ENCODE measurements at regions not wholly inside any gene's neighbourhood (a gene's known extent, or its start where the extent isn't known, plus 50 kb on each side); places are given as distances from the start of the nearest gene placed in this dataset.

DNA sequence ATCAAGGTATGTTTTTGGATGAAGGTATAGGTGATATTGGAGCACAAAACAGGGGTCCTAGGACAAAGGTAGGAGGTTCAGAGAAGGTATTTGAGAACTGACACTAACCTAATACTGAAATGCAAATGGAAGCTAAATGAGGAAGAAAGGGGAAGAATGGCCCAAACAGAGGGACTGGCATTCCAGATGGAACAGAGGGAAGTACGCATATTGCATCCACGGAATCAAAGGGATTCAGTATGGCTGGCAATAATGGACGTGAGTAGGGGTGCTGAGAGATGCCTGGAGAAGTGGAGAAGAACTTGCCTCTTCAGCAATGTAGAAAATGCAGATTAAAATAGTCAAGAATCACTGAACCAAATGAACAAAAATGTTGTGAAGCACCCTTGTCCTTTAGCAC lies 283.5 kb upstream of the DACH1 start:
- Histone ChIP-seq H3K27ac (ENCODE audit: low read depth in 2 of 2, low read length in 1 of 2) (peak overlapping the region in 1 of 2 experiments; percentile 69; a peak in 1 of 4 replicates), H3K79me2 (ENCODE audit: insufficient read depth) (no peaks in the 10 kb centered on the region), H3F3A (replicated peaks; ENCODE audit: insufficient read depth) (peaks cover 4% of the 10 kb centered on the region), H3K4me3 (ENCODE audit: low read depth in 2 of 2, low read length in 1 of 2) (no peak overlapping the region), H3K9me3 (no peaks in the 10 kb centered on the region), H4K20me1 (ENCODE audit: insufficient read depth) (no peaks in the 10 kb centered on the region), H3K4me2 (no peak overlapping the region), H3K36me3 (replicated peaks in 1 of 2; ENCODE audit: control insufficient read depth in 1 of 2, insufficient read depth in 2 of 2, low read length in 1 of 2) (no peaks in the 10 kb centered on the region), H3K27me3 (ENCODE audit: insufficient read depth) (no peaks in the 10 kb centered on the region), H3K4me1 (ENCODE audit: control insufficient read depth in 1 of 2, insufficient read depth in 2 of 2, low read depth in 1 of 2, low read length in 1 of 2) (peaks cover 0 to 8% of the 10 kb centered on the region in 2 experiments; a peak in 2 of 4 replicates), H3K9me2 (no peaks in the 10 kb centered on the region), H3K9ac (no peak overlapping the region), H2AFZ (ENCODE audit: low read depth) (no peak overlapping the region)
- no peak for TF ChIP-seq GATA2 (CRISPR knock-in tag; IDR thresholded peaks at IDR 0.05)
- no peak for TF ChIP-seq POLR2AphosphoS5 (IDR thresholded peaks at IDR 0.05; ENCODE audit: low read depth, low read length)
- no peak for TF ChIP-seq SIN3A (IDR thresholded peaks at IDR 0.05; ENCODE audit: borderline replicate concordance, low read depth, low read length)
- no peak for TF ChIP-seq FOSL2 (IDR thresholded peaks at IDR 0.05; ENCODE audit: borderline replicate concordance, low read depth)
- no peak for TF ChIP-seq SMC3 (IDR thresholded peaks at IDR 0.05; ENCODE audit: low read depth, low read length)
- TF ChIP-seq MEF2A (IDR thresholded peaks at IDR 0.05; ENCODE audit: borderline replicate concordance, low read depth): no peak
- no peak for TF ChIP-seq ZBTB33 (IDR thresholded peaks at IDR 0.05; ENCODE audit: borderline replicate concordance, low read depth)
- no peak for DNase-seq
- WGBS (ENCODE audit: low lambda C conversion rate): 84% methylated on average over 3 of the region's 3 CpGs
- POLR2A ChIA-PET: no interaction called here
- CTCF ChIA-PET: interaction anchor here (1.3 to 1.6 kb wide), 2 partner anchors 17 to 31 kb away, joined by 3 read pairs; no protein-coding TSS in a partner anchor

DNA sequence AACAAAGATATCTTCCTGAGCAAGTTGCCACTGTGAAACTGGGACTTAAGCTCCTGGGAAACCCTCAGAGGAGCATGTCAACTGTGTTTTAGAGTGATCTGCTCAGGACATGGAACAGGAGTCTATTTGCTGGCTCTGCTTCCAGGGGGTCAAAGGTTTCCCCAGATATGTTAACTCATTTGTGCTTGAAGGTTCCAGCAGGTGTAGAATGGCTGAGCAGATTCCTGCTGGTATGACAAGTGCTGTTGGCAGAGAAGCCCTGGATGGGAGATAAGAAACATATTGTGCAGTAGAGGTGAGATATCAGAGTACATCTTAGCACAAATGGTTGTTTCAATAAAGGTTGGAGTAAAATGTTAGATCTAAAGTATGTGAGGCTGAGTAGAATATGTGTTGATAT lies 282.7 kb upstream of the DACH1 start:
- Histone ChIP-seq H3K4me2 (no peak overlapping the region), H3K9me3 (no peaks in the 10 kb centered on the region), H3F3A (replicated peaks; ENCODE audit: insufficient read depth) (peaks cover 11% of the 10 kb centered on the region), H3K9ac (no peak overlapping the region), H3K4me1 (ENCODE audit: control insufficient read depth in 1 of 2, insufficient read depth in 2 of 2, low read depth in 1 of 2, low read length in 1 of 2) (peaks cover 0 to 9% of the 10 kb centered on the region in 2 experiments; a peak in 2 of 4 replicates), H3K27ac (ENCODE audit: low read depth in 2 of 2, low read length in 1 of 2) (no peak overlapping the region), H3K36me3 (replicated peaks in 1 of 2; ENCODE audit: control insufficient read depth in 1 of 2, insufficient read depth in 2 of 2, low read length in 1 of 2) (no peaks in the 10 kb centered on the region), H2AFZ (ENCODE audit: low read depth) (no peak overlapping the region), H3K4me3 (ENCODE audit: low read depth in 2 of 2, low read length in 1 of 2) (no peak overlapping the region), H4K20me1 (ENCODE audit: insufficient read depth) (no peaks in the 10 kb centered on the region), H3K9me2 (no peaks in the 10 kb centered on the region), H3K27me3 (ENCODE audit: insufficient read depth) (no peaks in the 10 kb centered on the region), H3K79me2 (ENCODE audit: insufficient read depth) (no peaks in the 10 kb centered on the region)
- ChIA-PET CTCF (interaction anchor here (1.6 kb wide), 1 partner anchor 18 kb away, joined by 3 read pairs; no protein-coding TSS in a partner anchor), POLR2A (no interaction called here)
- no peak for TF ChIP-seq TAF1 (IDR thresholded peaks at IDR 0.05; ENCODE audit: borderline replicate concordance, low read depth, low read length)
- TF ChIP-seq MEF2A (IDR thresholded peaks at IDR 0.05; ENCODE audit: borderline replicate concordance, low read depth): no peak
- no peak for TF ChIP-seq MXI1 (IDR thresholded peaks at IDR 0.05; ENCODE audit: low read depth, low read length)
- no peak for TF ChIP-seq USF2 (IDR thresholded peaks at IDR 0.05; ENCODE audit: borderline replicate concordance, low read depth, low read length)
- TF ChIP-seq MAX (IDR thresholded peaks at IDR 0.05; ENCODE audit: low read depth): no peak
- TF ChIP-seq NRF1 (IDR thresholded peaks at IDR 0.05; ENCODE audit: low read depth, low read length): no peak
- TF ChIP-seq, protein P1, sequence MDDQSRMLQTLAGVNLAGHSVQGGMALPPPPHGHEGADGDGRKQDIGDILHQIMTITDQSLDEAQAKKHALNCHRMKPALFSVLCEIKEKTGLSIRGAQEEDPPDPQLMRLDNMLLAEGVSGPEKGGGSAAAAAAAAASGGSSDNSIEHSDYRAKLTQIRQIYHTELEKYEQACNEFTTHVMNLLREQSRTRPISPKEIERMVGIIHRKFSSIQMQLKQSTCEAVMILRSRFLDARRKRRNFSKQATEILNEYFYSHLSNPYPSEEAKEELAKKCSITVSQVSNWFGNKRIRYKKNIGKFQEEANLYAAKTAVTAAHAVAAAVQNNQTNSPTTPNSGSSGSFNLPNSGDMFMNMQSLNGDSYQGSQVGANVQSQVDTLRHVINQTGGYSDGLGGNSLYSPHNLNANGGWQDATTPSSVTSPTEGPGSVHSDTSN (IDR thresholded peaks at IDR 0.05): no peak
- no peak for TF ChIP-seq TCF12 (IDR thresholded peaks at IDR 0.05)
- TF ChIP-seq RAD21 (IDR thresholded peaks at IDR 0.05; ENCODE audit: low read length): no peak
- TF ChIP-seq RFX5 (IDR thresholded peaks at IDR 0.05; ENCODE audit: low read length): no peak
- TF ChIP-seq FOSL2 (IDR thresholded peaks at IDR 0.05; ENCODE audit: borderline replicate concordance, low read depth): no peak
- DNase-seq: no peak

Data from SK-N-SH (cell line).